ENCODE measurements at regions not wholly inside any gene's neighbourhood (a gene's known extent, or its start where the extent isn't known, plus 50 kb on each side); places are given as distances from the start of the nearest gene placed in this dataset.

- H3K9ac ChIP-seq (ENCODE audit: insufficient read depth, low read length), result no peak overlapping the region
Observed at GRCh38 chr12:118641249-118641648, 264.9 kb downstream of the SUDS3 start.

GRCh38 chr12:118645219-118645618 is 268.9 kb downstream of the SUDS3 start:
- DNase-seq (ENCODE audit: low read depth in 2 of 2), result no peak
- TF ChIP-seq EZH2 (IDR thresholded peaks at IDR 0.05; ENCODE audit: low read length, missing control alignments) (no peak), CTCF (conservative IDR thresholded peaks at IDR 0.05 in 1 of 2, IDR thresholded peaks at IDR 0.05 in 1 of 2; ENCODE audit: low read depth in 1 of 2, low read length in 2 of 2) (no peak)
- H3K4me1 ChIP-seq (ENCODE audit: control insufficient read depth, extremely low read depth, insufficient read depth, low read length), result no peaks in the 10 kb centered on the region
- no peak overlapping the region for H3K9ac ChIP-seq (ENCODE audit: insufficient read depth, low read length)
- no peaks in the 10 kb centered on the region for H4K20me1 ChIP-seq (ENCODE audit: control insufficient read depth, extremely low read depth, insufficient read depth, low read length)
- H3K36me3 ChIP-seq (ENCODE audit: control insufficient read depth, insufficient read depth, low read length), result no peaks in the 10 kb centered on the region
- H3K79me2 ChIP-seq (ENCODE audit: control insufficient read depth, insufficient read depth, low read length), result no peaks in the 10 kb centered on the region
- H3K27ac ChIP-seq (ENCODE audit: insufficient read depth, low read length), result no peak overlapping the region
- no peak overlapping the region for H3K4me3 ChIP-seq (replicated peaks in 1 of 4; ENCODE audit: control extremely low read depth in 1 of 4, insufficient read depth in 1 of 4, low read depth in 3 of 4, low read length in 4 of 4)
- H3K9me3 ChIP-seq (ENCODE audit: control insufficient read depth, insufficient read depth, low read depth, low read length), result no peaks in the 10 kb centered on the region
- no peak overlapping the region for H2AFZ ChIP-seq (ENCODE audit: low read length)
- H3K4me2 ChIP-seq (ENCODE audit: extremely low read depth, insufficient read depth, low read length), result no peak overlapping the region
- H3K27me3 ChIP-seq (ENCODE audit: control insufficient read depth, insufficient read depth, low read length), result no peaks in the 10 kb centered on the region

More at GRCh38 chr12:118641249-118641648, 264.9 kb downstream of the SUDS3 start:
- no peak overlapping the region for H3K27ac ChIP-seq (ENCODE audit: insufficient read depth, low read length)
- H3K79me2 ChIP-seq (ENCODE audit: control insufficient read depth, insufficient read depth, low read length), result no peaks in the 10 kb centered on the region
- H3K9me3 ChIP-seq (ENCODE audit: control insufficient read depth, insufficient read depth, low read depth, low read length), result no peaks in the 10 kb centered on the region
- no peak overlapping the region for H2AFZ ChIP-seq (ENCODE audit: low read length)
- no peaks in the 10 kb centered on the region for H3K27me3 ChIP-seq (ENCODE audit: control insufficient read depth, insufficient read depth, low read length)
- H3K36me3 ChIP-seq (ENCODE audit: control insufficient read depth, insufficient read depth, low read length), result no peaks in the 10 kb centered on the region
- no peaks in the 10 kb centered on the region for H4K20me1 ChIP-seq (ENCODE audit: control insufficient read depth, extremely low read depth, insufficient read depth, low read length)
- no peak for DNase-seq (ENCODE audit: low read depth in 2 of 2)
- no peak for TF ChIP-seq CTCF (conservative IDR thresholded peaks at IDR 0.05 in 1 of 2, IDR thresholded peaks at IDR 0.05 in 1 of 2; ENCODE audit: low read depth in 1 of 2, low read length in 2 of 2)
- no peak overlapping the region for H3K4me3 ChIP-seq (replicated peaks in 1 of 4; ENCODE audit: control extremely low read depth in 1 of 4, insufficient read depth in 1 of 4, low read depth in 3 of 4, low read length in 4 of 4)
- H3K4me1 ChIP-seq (ENCODE audit: control insufficient read depth, extremely low read depth, insufficient read depth, low read length), result no peaks in the 10 kb centered on the region
- H3K4me2 ChIP-seq (ENCODE audit: extremely low read depth, insufficient read depth, low read length), result no peak overlapping the region

- Histone ChIP-seq H2AFZ (ENCODE audit: low read length) (no peak overlapping the region), H3K4me3 (replicated peaks in 1 of 4; ENCODE audit: control extremely low read depth in 1 of 4, insufficient read depth in 1 of 4, low read depth in 3 of 4, low read length in 4 of 4) (no peak overlapping the region)
Observed at GRCh38 chr12:118649765-118650585, 273.6 kb downstream of the SUDS3 start.

More at GRCh38 chr12:118649765-118650585, 273.6 kb downstream of the SUDS3 start:
- no peaks in the 10 kb centered on the region for H3K36me3 ChIP-seq (ENCODE audit: control insufficient read depth, insufficient read depth, low read length)
- no peak for TF ChIP-seq EZH2 (IDR thresholded peaks at IDR 0.05; ENCODE audit: low read length, missing control alignments)
- H4K20me1 ChIP-seq (ENCODE audit: control insufficient read depth, extremely low read depth, insufficient read depth, low read length), result no peaks in the 10 kb centered on the region
- H3K27me3 ChIP-seq (ENCODE audit: control insufficient read depth, insufficient read depth, low read length), result no peaks in the 10 kb centered on the region
- no peak overlapping the region for H3K4me2 ChIP-seq (ENCODE audit: extremely low read depth, insufficient read depth, low read length)
- no peaks in the 10 kb centered on the region for H3K79me2 ChIP-seq (ENCODE audit: control insufficient read depth, insufficient read depth, low read length)
- H3K9ac ChIP-seq (ENCODE audit: insufficient read depth, low read length), result no peak overlapping the region
- H3K9me3 ChIP-seq (ENCODE audit: control insufficient read depth, insufficient read depth, low read depth, low read length), result no peaks in the 10 kb centered on the region
- H3K27ac ChIP-seq (ENCODE audit: insufficient read depth, low read length), result no peak overlapping the region
- no peak for DNase-seq (ENCODE audit: low read depth in 2 of 2)
- H3K4me1 ChIP-seq (ENCODE audit: control insufficient read depth, extremely low read depth, insufficient read depth, low read length), result no peaks in the 10 kb centered on the region
